B cell (primary cell): ENCODE measurements at regions not wholly inside any gene's neighbourhood (a gene's known extent, or its start where the extent isn't known, plus 50 kb on each side); places are given as distances from the start of the nearest gene placed in this dataset.

Experiments
- ATAC-seq: fragments of 200-7000 bp; cut with Tn5 transposase; one replicate; pipeline ENCODE4 v1.10.0; 2021; ENCODE audit warnings: low read depth, mild to moderate bottlenecking, moderate number of reproducible peaks, moderate library complexity
- CTCF ChIA-PET: fragments of 350-600 bp; sonication (Branson Sonifier 250); formaldehyde crosslinking; loops from one replicate; lab custom pipeline; 2021; ENCODE audit warnings: antibody characterized with exemption, inconsistent platforms; lab: Charles Lee
- POLR2A ChIA-PET: fragments of 350-600 bp; sonication (Branson Sonifier 250); formaldehyde crosslinking; loops from one replicate; lab custom pipeline; 2021; ENCODE audit warnings: antibody characterized with exemption; lab: Charles Lee
- DNase-seq: peaks from one replicate; pipeline ENCODE4 v3.0.0; 2013
- H2AFZ ChIP-seq: 2 replicates; pipeline ENCODE4 v1.6.1; 2012; ENCODE audit warnings: mild to moderate bottlenecking, low read depth, low read length; ENCODE audit not compliant: insufficient read depth, poor library complexity, severe bottlenecking
- H3K27ac ChIP-seq, 2 donors: 1 replicate in 1 of 2; 2 replicates in 1 of 2; pipeline ENCODE4 v1.5.1; 2012 to 2013; ENCODE audit warnings: low read length in 2 of 2, mild to moderate bottlenecking in 2 of 2, moderate library complexity in 1 of 2
- H3K27me3 ChIP-seq, 4 experiments: fragments of 200-600 bp in 1 of 4; sonication (generic) in 1 of 4; replicated peaks in 1 of 4; 1 replicate in 2 of 4; 2 replicates in 2 of 4; pipeline versions ENCODE4 v1.6.1 to v1.7.0; 2013 to 2016; ENCODE audit warnings: low read length in 3 of 4, mild to moderate bottlenecking in 2 of 4, mixed read lengths in 1 of 4, moderate library complexity in 1 of 4; ENCODE audit not compliant: insufficient read depth in 4 of 4, control insufficient read depth in 3 of 4; ENCODE audit errors: control extremely low read depth in 1 of 4
- H3K36me3 ChIP-seq, 2 experiments: replicated peaks in 1 of 2; 1 replicate in 1 of 2; 2 replicates in 1 of 2; pipeline versions ENCODE4 v1.6.1 to v1.7.1; 2013; ENCODE audit warnings: low read length in 1 of 2; ENCODE audit not compliant: insufficient read depth in 2 of 2, control insufficient read depth in 1 of 2; ENCODE audit errors: control extremely low read depth in 1 of 2, extremely low read depth in 1 of 2
- H3K4me1 ChIP-seq, 2 donors: fragments of 200-600 bp in 1 of 2; sonication (generic) in 1 of 2; 1 replicate in 1 of 2; 2 replicates in 1 of 2; pipeline versions ENCODE4 v1.5.1 to v1.6.1; 2013 to 2017; ENCODE audit warnings: low read length in 2 of 2; ENCODE audit not compliant: control insufficient read depth in 2 of 2, insufficient read depth in 2 of 2
- H3K4me2 ChIP-seq: replicated peaks from 2 replicates; pipeline ENCODE3; 2012; ENCODE audit warnings: mild to moderate bottlenecking, low read depth, low read length; ENCODE audit not compliant: poor library complexity, severe bottlenecking
- H3K4me3 ChIP-seq, 5 experiments: fragments of 200-600 bp in 1 of 5; sonication (generic) in 1 of 5; 1 replicate in 3 of 5; 2 replicates in 2 of 5; pipeline versions ENCODE4 v1.5.1 to v1.7.0; 2011 to 2016; ENCODE audit warnings: low read length in 4 of 5, mild to moderate bottlenecking in 4 of 5, low read depth in 2 of 5, control low read depth in 1 of 5, moderate library complexity in 1 of 5; ENCODE audit not compliant: insufficient read depth in 1 of 5; ENCODE audit errors: control extremely low read depth in 1 of 5, extremely low read depth in 1 of 5
- H3K79me2 ChIP-seq: fragments of 200-600 bp; sonication (generic); one replicate; pipeline ENCODE4 v1.6.0; 2016; ENCODE audit warnings: low read length; ENCODE audit not compliant: control insufficient read depth, insufficient read depth
- H3K9ac ChIP-seq: fragments of 200-600 bp; sonication (generic); 2 replicates; pipeline ENCODE4 v1.6.1; 2017; ENCODE audit warnings: mild to moderate bottlenecking, low read length, moderate library complexity
- H3K9me3 ChIP-seq, 3 donors: one replicate each; pipeline versions ENCODE4 v1.6.1 to v1.7.1; 2013; ENCODE audit warnings: low read length in 2 of 3; ENCODE audit not compliant: control insufficient read depth in 2 of 3, insufficient read depth in 1 of 3; ENCODE audit errors: control extremely low read depth in 1 of 3
- H4K20me1 ChIP-seq: 2 replicates; pipeline ENCODE4 v1.6.0; 2012; ENCODE audit warnings: mild to moderate bottlenecking, low read length; ENCODE audit not compliant: insufficient read depth, control insufficient read depth, poor library complexity, severe bottlenecking
- H3K27ac Mint-ChIP-seq: one replicate; pipeline ENCODE4 v1.8.0; 2021; ENCODE audit warnings: mixed read lengths
- H3K27me3 Mint-ChIP-seq: one replicate; pipeline ENCODE4 v1.8.0; 2021; ENCODE audit warnings: mixed read lengths
- H3K4me1 Mint-ChIP-seq: one replicate; pipeline ENCODE4 v1.8.0; 2021; ENCODE audit warnings: mixed read lengths
- H3K4me3 Mint-ChIP-seq: one replicate; pipeline ENCODE4 v1.8.0; 2021; ENCODE audit warnings: mixed read lengths
- H3K9me3 Mint-ChIP-seq: one replicate; pipeline ENCODE4 v1.8.0; 2022; ENCODE audit warnings: mixed read lengths; ENCODE audit not compliant: insufficient read depth
- EZH2 ChIP-seq: IDR thresholded peaks from 2 replicates; pipeline ENCODE4 v1.6.1; 2012; ENCODE audit warnings: borderline replicate concordance, low read depth, mild to moderate bottlenecking, moderate library complexity, low read length; ENCODE audit not compliant: insufficient read depth, poor library complexity, severe bottlenecking
- WGBS: methylation state at CpG from one replicate; pipeline ENCODE4 v1.1.5; 2013; ENCODE audit warnings: missing lambda C conversion rate; ENCODE audit not compliant: insufficient coverage; 5-methylcytosine and 5-hydroxymethylcytosine counted together
- intact Hi-C: fragments of 100-400 bp; cut with micrococcal nuclease; formaldehyde crosslinking; loops from one replicate; pipeline ENCODE4 v1.10.0; 2022
- TF ChIP-seq, protein P1 (sequence below): fragments of 200-600 bp; IDR thresholded peaks from one replicate; pipeline ENCODE4 v1.8.0; 2022; ENCODE audit warnings: antibody characterized with exemption, mild to moderate bottlenecking

GRCh38 chr9:89666950-89667349 is 62.1 kb downstream of the GADD45G start:
- no peak overlapping the region for H3K4me3 ChIP-seq
- no peak overlapping the region for H2AFZ ChIP-seq
- intact Hi-C loops: no loop called here
- Mint-ChIP-seq H3K9me3 (no peaks in the 10 kb centered on the region), H3K4me3 (no peak overlapping the region), H3K27ac (no peak overlapping the region), H3K4me1 (no peaks in the 10 kb centered on the region), H3K27me3 (peaks cover 13% of the 10 kb centered on the region)
- no peak for DNase-seq
- H4K20me1 ChIP-seq: no peaks in the 10 kb centered on the region
- WGBS: 100% methylated on average over 1 of the region's 6 CpGs
- H3K79me2 ChIP-seq: no peaks in the 10 kb centered on the region
- no peak overlapping the region for H3K4me2 ChIP-seq
- no peaks in the 10 kb centered on the region for H3K4me1 ChIP-seq
- no peak for ATAC-seq
- H3K27ac ChIP-seq: no peak overlapping the region
- H3K36me3 ChIP-seq: no peaks in the 10 kb centered on the region
- no peak for TF ChIP-seq EZH2
- TF ChIP-seq, protein P1, sequence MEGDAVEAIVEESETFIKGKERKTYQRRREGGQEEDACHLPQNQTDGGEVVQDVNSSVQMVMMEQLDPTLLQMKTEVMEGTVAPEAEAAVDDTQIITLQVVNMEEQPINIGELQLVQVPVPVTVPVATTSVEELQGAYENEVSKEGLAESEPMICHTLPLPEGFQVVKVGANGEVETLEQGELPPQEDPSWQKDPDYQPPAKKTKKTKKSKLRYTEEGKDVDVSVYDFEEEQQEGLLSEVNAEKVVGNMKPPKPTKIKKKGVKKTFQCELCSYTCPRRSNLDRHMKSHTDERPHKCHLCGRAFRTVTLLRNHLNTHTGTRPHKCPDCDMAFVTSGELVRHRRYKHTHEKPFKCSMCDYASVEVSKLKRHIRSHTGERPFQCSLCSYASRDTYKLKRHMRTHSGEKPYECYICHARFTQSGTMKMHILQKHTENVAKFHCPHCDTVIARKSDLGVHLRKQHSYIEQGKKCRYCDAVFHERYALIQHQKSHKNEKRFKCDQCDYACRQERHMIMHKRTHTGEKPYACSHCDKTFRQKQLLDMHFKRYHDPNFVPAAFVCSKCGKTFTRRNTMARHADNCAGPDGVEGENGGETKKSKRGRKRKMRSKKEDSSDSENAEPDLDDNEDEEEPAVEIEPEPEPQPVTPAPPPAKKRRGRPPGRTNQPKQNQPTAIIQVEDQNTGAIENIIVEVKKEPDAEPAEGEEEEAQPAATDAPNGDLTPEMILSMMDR: no peak
- ChIA-PET CTCF (no interaction called here), POLR2A (no interaction called here)
- peaks cover 0 to 12% (median 5%) of the 10 kb centered on the region in 4 experiments for H3K27me3 ChIP-seq
- H3K9me3 ChIP-seq: no peaks in the 10 kb centered on the region
- no peak overlapping the region for H3K9ac ChIP-seq

- Histone ChIP-seq H3K4me1 (no peaks in the 10 kb centered on the region), H3K4me2 (no peak overlapping the region), H3K9ac (no peak overlapping the region), H4K20me1 (no peaks in the 10 kb centered on the region), H3K27me3 (peaks cover 0 to 12% (median 2%) of the 10 kb centered on the region in 4 experiments), H3K27ac (no peak overlapping the region), H2AFZ (no peak overlapping the region), H3K9me3 (no peaks in the 10 kb centered on the region), H3K4me3 (no peak overlapping the region), H3K79me2 (no peaks in the 10 kb centered on the region), H3K36me3 (no peaks in the 10 kb centered on the region)
- intact Hi-C loops: no loop called here
- no peak for DNase-seq
- Mint-ChIP-seq H3K9me3 (no peaks in the 10 kb centered on the region), H3K27ac (no peak overlapping the region), H3K27me3 (peaks cover 9% of the 10 kb centered on the region), H3K4me3 (no peak overlapping the region), H3K4me1 (no peaks in the 10 kb centered on the region)
- POLR2A ChIA-PET: no interaction called here
- CTCF ChIA-PET: no interaction called here
- TF ChIP-seq, protein P1: no peak
- no peak for TF ChIP-seq EZH2
- 83% methylated on average over 7 of the region's 8 CpGs for WGBS
- no peak for ATAC-seq
Observed at GRCh38 chr9:89667726-89668125, 62.9 kb downstream of the GADD45G start.
